ENCODE measurements at regions not wholly inside any gene's neighbourhood (a gene's known extent, or its start where the extent isn't known, plus 50 kb on each side); places are given as distances from the start of the nearest gene placed in this dataset.

DNA sequence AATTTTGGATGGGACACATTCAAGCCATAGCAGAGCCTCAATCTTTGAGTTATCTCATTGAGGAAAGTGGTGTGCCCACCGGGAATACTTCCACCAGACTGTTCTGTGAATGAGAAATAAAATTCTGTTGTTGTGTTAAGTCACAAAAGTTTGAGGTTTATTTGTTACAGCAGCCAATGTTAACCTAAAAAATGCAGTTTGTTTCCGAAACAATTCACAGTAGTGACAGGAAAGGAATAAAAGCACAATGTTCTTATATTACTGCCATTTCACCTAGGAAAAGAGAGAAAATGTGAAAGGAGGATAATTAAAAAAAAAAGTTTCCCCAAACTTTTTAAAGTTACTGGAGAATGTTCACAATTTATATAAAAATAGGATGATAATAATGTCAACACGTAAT lies 344.6 kb downstream of the CD83 start:
- no peak overlapping the region for H2BK5ac ChIP-seq (ENCODE audit: low read depth, low read length, poor library complexity, severe bottlenecking)
- no peak overlapping the region for H3K9ac ChIP-seq (ENCODE audit: low read length)
- H3K36me3 ChIP-seq (ENCODE audit: control insufficient read depth in 1 of 2, insufficient read depth in 2 of 2, low read depth in 1 of 2, low read length in 2 of 2) = no peaks in the 10 kb centered on the region
- no peak overlapping the region for H2BK12ac ChIP-seq (ENCODE audit: low read length in 2 of 2)
- no peak overlapping the region for H3K23ac ChIP-seq (ENCODE audit: low read length in 2 of 2)
- H3K4ac ChIP-seq (ENCODE audit: low read depth in 1 of 2, low read length in 2 of 2) = no peak overlapping the region
- no peak overlapping the region for H3K14ac ChIP-seq (ENCODE audit: low read length in 2 of 2)
- no peak overlapping the region for H4K8ac ChIP-seq (ENCODE audit: low read length)
- no peak for DNase-seq
- H2AK5ac ChIP-seq (ENCODE audit: low read length, severe bottlenecking) = no peak overlapping the region
- no peaks in the 10 kb centered on the region for H3K4me1 ChIP-seq (ENCODE audit: control insufficient read depth, insufficient read depth, low read depth, low read length)
- no peak overlapping the region for H3K18ac ChIP-seq (ENCODE audit: low read depth in 1 of 2, low read length in 2 of 2)
- H3K27ac ChIP-seq (ENCODE audit: low read length, poor library complexity, severe bottlenecking) = no peak overlapping the region
- no peaks in the 10 kb centered on the region for H3K79me1 ChIP-seq (replicated peaks; ENCODE audit: low read length, poor library complexity, severe bottlenecking)
- H3K4me2 ChIP-seq (ENCODE audit: low read length, poor library complexity, severe bottlenecking) = no peak overlapping the region
- no peak overlapping the region for H2BK15ac ChIP-seq (ENCODE audit: low read depth, poor library complexity, severe bottlenecking)
- H3K4me3 ChIP-seq (ENCODE audit: insufficient read depth in 1 of 2, low read depth in 1 of 2, low read length in 2 of 2) = no peak overlapping the region
- WGBS = 68% methylated on average over 1 of the region's 3 CpGs
- no peaks in the 10 kb centered on the region for H3K27me3 ChIP-seq (ENCODE audit: control insufficient read depth in 1 of 2, insufficient read depth in 1 of 2, low read length in 2 of 2)
- H2AFZ ChIP-seq (ENCODE audit: low read depth, low read length) = no peak overlapping the region
- no peaks in the 10 kb centered on the region for H3K9me3 ChIP-seq (ENCODE audit: control insufficient read depth, low read length)
- no peak overlapping the region for H4K91ac ChIP-seq (ENCODE audit: low read length)
- no peak overlapping the region for H2BK120ac ChIP-seq (ENCODE audit: low read depth, low read length)

DNA sequence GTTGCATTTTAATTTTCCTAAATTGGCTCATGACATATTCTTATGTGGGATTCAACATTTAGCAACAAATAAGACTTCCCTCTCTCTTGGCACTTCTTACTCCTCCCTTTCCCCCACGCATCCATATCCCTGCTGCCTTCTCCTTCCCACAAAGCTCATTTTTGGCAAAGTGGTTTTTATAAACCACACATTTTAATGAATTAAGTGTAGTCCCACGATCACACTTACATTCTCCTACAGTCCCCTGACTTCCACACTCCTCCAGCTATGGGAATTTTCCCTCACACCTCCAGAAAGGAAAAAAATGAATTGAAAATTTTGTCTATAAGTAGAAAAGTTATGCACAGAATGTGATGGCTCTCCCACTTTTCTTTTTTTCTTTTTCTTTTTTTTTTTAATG lies 345.0 kb downstream of the CD83 start:
- Histone ChIP-seq H3K9me3 (ENCODE audit: control insufficient read depth, low read length) (no peaks in the 10 kb centered on the region), H3K4me2 (ENCODE audit: low read length, poor library complexity, severe bottlenecking) (no peak overlapping the region), H3K27ac (ENCODE audit: low read length, poor library complexity, severe bottlenecking) (no peak overlapping the region), H3K9ac (ENCODE audit: low read length) (no peak overlapping the region), H2BK15ac (ENCODE audit: low read depth, poor library complexity, severe bottlenecking) (no peak overlapping the region), H3K27me3 (ENCODE audit: control insufficient read depth in 1 of 2, insufficient read depth in 1 of 2, low read length in 2 of 2) (no peaks in the 10 kb centered on the region), H2BK12ac (ENCODE audit: low read length in 2 of 2) (no peak overlapping the region), H3K18ac (ENCODE audit: low read depth in 1 of 2, low read length in 2 of 2) (no peak overlapping the region), H4K91ac (ENCODE audit: low read length) (no peak overlapping the region), H2BK5ac (ENCODE audit: low read depth, low read length, poor library complexity, severe bottlenecking) (no peak overlapping the region), H3K4ac (ENCODE audit: low read depth in 1 of 2, low read length in 2 of 2) (no peak overlapping the region), H2AK5ac (ENCODE audit: low read length, severe bottlenecking) (no peak overlapping the region), H3K79me1 (replicated peaks; ENCODE audit: low read length, poor library complexity, severe bottlenecking) (no peaks in the 10 kb centered on the region), H3K14ac (ENCODE audit: low read length in 2 of 2) (no peak overlapping the region), H3K23ac (ENCODE audit: low read length in 2 of 2) (no peak overlapping the region), H2BK120ac (ENCODE audit: low read depth, low read length) (no peak overlapping the region), H4K8ac (ENCODE audit: low read length) (no peak overlapping the region), H3K4me3 (ENCODE audit: insufficient read depth in 1 of 2, low read depth in 1 of 2, low read length in 2 of 2) (no peak overlapping the region), H3K4me1 (ENCODE audit: control insufficient read depth, insufficient read depth, low read depth, low read length) (no peaks in the 10 kb centered on the region), H3K36me3 (ENCODE audit: control insufficient read depth in 1 of 2, insufficient read depth in 2 of 2, low read depth in 1 of 2, low read length in 2 of 2) (no peaks in the 10 kb centered on the region), H2AFZ (ENCODE audit: low read depth, low read length) (no peak overlapping the region)
- no peak for DNase-seq
- WGBS = 100% methylated on average over 1 of the region's 2 CpGs

DNA sequence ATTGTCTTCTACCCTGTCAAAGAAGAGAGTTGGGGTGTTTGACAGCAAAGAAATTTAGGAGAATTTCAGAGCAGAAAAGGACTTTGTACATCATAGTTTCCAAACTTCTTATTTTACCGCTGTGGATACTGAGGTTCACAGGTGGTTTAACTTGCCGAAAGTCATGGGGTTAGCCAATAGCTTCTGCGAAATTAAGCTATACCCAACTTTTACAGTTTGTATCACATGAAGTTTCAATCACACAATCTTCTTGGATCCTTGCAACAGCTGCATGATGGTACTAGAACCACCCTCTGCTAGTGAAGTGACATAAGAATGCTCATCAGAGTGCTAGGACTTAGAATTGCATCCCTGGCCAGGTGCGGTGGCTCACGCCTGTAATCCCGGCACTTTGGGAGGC lies 345.5 kb downstream of the CD83 start:
- H3K4me3 ChIP-seq (ENCODE audit: insufficient read depth in 1 of 2, low read depth in 1 of 2, low read length in 2 of 2) = no peak overlapping the region
- no peaks in the 10 kb centered on the region for H3K36me3 ChIP-seq (ENCODE audit: control insufficient read depth in 1 of 2, insufficient read depth in 2 of 2, low read depth in 1 of 2, low read length in 2 of 2)
- no peaks in the 10 kb centered on the region for H3K4me1 ChIP-seq (ENCODE audit: control insufficient read depth, insufficient read depth, low read depth, low read length)
- no peak overlapping the region for H2BK15ac ChIP-seq (ENCODE audit: low read depth, poor library complexity, severe bottlenecking)
- no peak overlapping the region for H2BK120ac ChIP-seq (ENCODE audit: low read depth, low read length)
- DNase-seq = no peak
- no peak overlapping the region for H3K23ac ChIP-seq (ENCODE audit: low read length in 2 of 2)
- no peak overlapping the region for H4K8ac ChIP-seq (ENCODE audit: low read length)
- no peak overlapping the region for H2AFZ ChIP-seq (ENCODE audit: low read depth, low read length)
- no peaks in the 10 kb centered on the region for H3K79me1 ChIP-seq (replicated peaks; ENCODE audit: low read length, poor library complexity, severe bottlenecking)
- no peaks in the 10 kb centered on the region for H3K27me3 ChIP-seq (ENCODE audit: control insufficient read depth in 1 of 2, insufficient read depth in 1 of 2, low read length in 2 of 2)
- H3K9me3 ChIP-seq (ENCODE audit: control insufficient read depth, low read length) = no peaks in the 10 kb centered on the region
- no peak overlapping the region for H3K18ac ChIP-seq (ENCODE audit: low read depth in 1 of 2, low read length in 2 of 2)
- H2BK5ac ChIP-seq (ENCODE audit: low read depth, low read length, poor library complexity, severe bottlenecking) = no peak overlapping the region
- no peak overlapping the region for H4K91ac ChIP-seq (ENCODE audit: low read length)
- no peak overlapping the region for H2BK12ac ChIP-seq (ENCODE audit: low read length in 2 of 2)
- H3K4ac ChIP-seq (ENCODE audit: low read depth in 1 of 2, low read length in 2 of 2) = no peak overlapping the region
- H2AK5ac ChIP-seq (ENCODE audit: low read length, severe bottlenecking) = no peak overlapping the region
- WGBS = 100% methylated on average over 5 of the region's 6 CpGs
- H3K27ac ChIP-seq (ENCODE audit: low read length, poor library complexity, severe bottlenecking) = no peak overlapping the region
- no peak overlapping the region for H3K14ac ChIP-seq (ENCODE audit: low read length in 2 of 2)
- H3K4me2 ChIP-seq (ENCODE audit: low read length, poor library complexity, severe bottlenecking) = no peak overlapping the region
- H3K9ac ChIP-seq (ENCODE audit: low read length) = no peak overlapping the region

DNA sequence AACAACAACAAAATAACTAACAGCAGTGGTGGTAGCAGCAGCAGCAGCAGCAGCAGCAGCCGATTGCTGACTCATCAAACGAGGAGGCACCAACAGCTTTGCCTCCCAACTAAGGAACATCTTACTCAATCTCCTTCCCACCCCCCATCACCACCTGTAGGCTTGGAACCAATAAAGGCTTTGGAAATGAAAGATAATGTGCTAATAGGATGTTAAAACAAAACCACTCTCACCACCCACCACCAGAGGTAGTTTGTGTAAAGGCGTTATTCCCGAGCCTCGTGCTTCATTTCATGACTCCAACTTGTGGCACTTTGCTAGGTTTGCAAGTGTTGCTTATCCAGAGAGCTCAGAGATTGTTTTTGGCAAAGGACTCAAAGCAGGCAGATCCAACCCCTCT lies 346.5 kb downstream of the CD83 start:
- WGBS = 100% methylated on average over 3 of the region's 5 CpGs
- no peak overlapping the region for H3K14ac ChIP-seq (ENCODE audit: low read length in 2 of 2)
- H3K9ac ChIP-seq (ENCODE audit: low read length) = no peak overlapping the region
- H3K9me3 ChIP-seq (ENCODE audit: control insufficient read depth, low read length) = peaks cover 4% of the 10 kb centered on the region
- H3K79me1 ChIP-seq (replicated peaks; ENCODE audit: low read length, poor library complexity, severe bottlenecking) = no peaks in the 10 kb centered on the region
- no peak overlapping the region for H2AK5ac ChIP-seq (ENCODE audit: low read length, severe bottlenecking)
- no peaks in the 10 kb centered on the region for H3K4me1 ChIP-seq (ENCODE audit: control insufficient read depth, insufficient read depth, low read depth, low read length)
- no peak overlapping the region for H2BK5ac ChIP-seq (ENCODE audit: low read depth, low read length, poor library complexity, severe bottlenecking)
- H4K8ac ChIP-seq (ENCODE audit: low read length) = no peak overlapping the region
- no peak overlapping the region for H2BK15ac ChIP-seq (ENCODE audit: low read depth, poor library complexity, severe bottlenecking)
- no peaks in the 10 kb centered on the region for H3K27me3 ChIP-seq (ENCODE audit: control insufficient read depth in 1 of 2, insufficient read depth in 1 of 2, low read length in 2 of 2)
- no peak overlapping the region for H3K4me2 ChIP-seq (ENCODE audit: low read length, poor library complexity, severe bottlenecking)
- no peak overlapping the region for H3K18ac ChIP-seq (ENCODE audit: low read depth in 1 of 2, low read length in 2 of 2)
- H3K4ac ChIP-seq (ENCODE audit: low read depth in 1 of 2, low read length in 2 of 2) = no peak overlapping the region
- DNase-seq = no peak
- no peak overlapping the region for H3K4me3 ChIP-seq (ENCODE audit: insufficient read depth in 1 of 2, low read depth in 1 of 2, low read length in 2 of 2)
- no peak overlapping the region for H3K23ac ChIP-seq (ENCODE audit: low read length in 2 of 2)
- H3K36me3 ChIP-seq (ENCODE audit: control insufficient read depth in 1 of 2, insufficient read depth in 2 of 2, low read depth in 1 of 2, low read length in 2 of 2) = no peaks in the 10 kb centered on the region
- no peak overlapping the region for H2BK120ac ChIP-seq (ENCODE audit: low read depth, low read length)
- H2BK12ac ChIP-seq (ENCODE audit: low read length in 2 of 2) = no peak overlapping the region
- H4K91ac ChIP-seq (ENCODE audit: low read length) = no peak overlapping the region
- no peak overlapping the region for H2AFZ ChIP-seq (ENCODE audit: low read depth, low read length)
- H3K27ac ChIP-seq (ENCODE audit: low read length, poor library complexity, severe bottlenecking) = no peak overlapping the region

Measured in mesenchymal stem cell (in vitro differentiated cells and primary cell).